ENCODE measurements at regions not wholly inside any gene's neighbourhood (a gene's known extent, or its start where the extent isn't known, plus 50 kb on each side); places are given as distances from the start of the nearest gene placed in this dataset.

DNA sequence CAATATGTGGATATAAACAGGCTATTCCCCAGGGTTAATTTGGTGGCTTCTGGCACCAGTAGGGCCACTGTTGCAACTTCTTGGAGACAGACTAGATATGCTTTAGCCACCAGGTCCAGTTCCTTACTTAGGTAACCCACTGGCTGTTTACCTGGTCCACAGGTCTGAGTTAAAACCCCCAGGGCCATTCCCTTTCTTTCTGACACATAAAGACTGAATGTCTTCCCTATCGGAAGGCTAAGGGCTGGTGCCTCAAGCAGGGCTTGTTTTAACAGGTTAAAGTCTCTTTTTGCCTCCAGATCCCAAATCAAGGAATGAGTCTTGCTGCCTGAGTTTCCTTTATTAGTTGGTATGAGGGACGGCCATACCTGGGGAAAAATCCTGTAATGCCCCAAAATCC is 1052.7 kb upstream of the CNTN5 start:
- Histone ChIP-seq H3K27ac (no peak overlapping the region), H3K4me3 (no peak overlapping the region), H3K27me3 (no peaks in the 10 kb centered on the region), H3K4me1 (no peaks in the 10 kb centered on the region), H3K36me3 (no peaks in the 10 kb centered on the region), H3K9me3 (no peaks in the 10 kb centered on the region)
- DNase-seq, result no peak
- TF ChIP-seq, protein P1, sequence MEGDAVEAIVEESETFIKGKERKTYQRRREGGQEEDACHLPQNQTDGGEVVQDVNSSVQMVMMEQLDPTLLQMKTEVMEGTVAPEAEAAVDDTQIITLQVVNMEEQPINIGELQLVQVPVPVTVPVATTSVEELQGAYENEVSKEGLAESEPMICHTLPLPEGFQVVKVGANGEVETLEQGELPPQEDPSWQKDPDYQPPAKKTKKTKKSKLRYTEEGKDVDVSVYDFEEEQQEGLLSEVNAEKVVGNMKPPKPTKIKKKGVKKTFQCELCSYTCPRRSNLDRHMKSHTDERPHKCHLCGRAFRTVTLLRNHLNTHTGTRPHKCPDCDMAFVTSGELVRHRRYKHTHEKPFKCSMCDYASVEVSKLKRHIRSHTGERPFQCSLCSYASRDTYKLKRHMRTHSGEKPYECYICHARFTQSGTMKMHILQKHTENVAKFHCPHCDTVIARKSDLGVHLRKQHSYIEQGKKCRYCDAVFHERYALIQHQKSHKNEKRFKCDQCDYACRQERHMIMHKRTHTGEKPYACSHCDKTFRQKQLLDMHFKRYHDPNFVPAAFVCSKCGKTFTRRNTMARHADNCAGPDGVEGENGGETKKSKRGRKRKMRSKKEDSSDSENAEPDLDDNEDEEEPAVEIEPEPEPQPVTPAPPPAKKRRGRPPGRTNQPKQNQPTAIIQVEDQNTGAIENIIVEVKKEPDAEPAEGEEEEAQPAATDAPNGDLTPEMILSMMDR (IDR thresholded peaks at IDR 0.05), result no peak
- ATAC-seq, result no peak
- intact Hi-C loops (cut with DNase I), result no loop called here

DNA sequence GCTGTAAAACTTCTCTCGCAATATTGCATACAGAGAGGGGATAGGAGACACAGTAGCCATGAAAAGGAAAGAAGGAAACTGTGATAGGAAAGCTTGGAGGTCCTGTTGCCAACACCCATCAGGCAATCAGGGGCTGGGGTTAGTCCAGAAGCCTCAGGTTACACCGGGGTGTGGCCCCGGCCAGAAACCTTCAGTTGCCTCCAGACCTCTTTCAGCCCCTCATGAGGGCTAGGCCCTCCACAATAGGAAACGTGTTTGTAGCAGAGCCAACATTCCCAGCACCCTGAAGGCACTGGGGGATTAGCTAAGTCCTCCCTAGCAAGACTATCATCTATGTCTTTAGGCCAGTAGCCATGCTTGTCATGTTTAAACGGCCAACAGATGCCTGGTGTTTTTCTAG is 1048.0 kb upstream of the CNTN5 start:
- Histone ChIP-seq H3K9me3 (no peaks in the 10 kb centered on the region), H3K4me1 (no peaks in the 10 kb centered on the region), H3K4me3 (no peak overlapping the region), H3K36me3 (no peaks in the 10 kb centered on the region), H3K27ac (no peak overlapping the region), H3K27me3 (no peaks in the 10 kb centered on the region)
- DNase-seq (no peak), ATAC-seq (no peak)
- intact Hi-C loops (cut with DNase I), result no loop called here
- TF ChIP-seq, protein P1 (IDR thresholded peaks at IDR 0.05), result no peak

- H3K27me3 ChIP-seq, result no peaks in the 10 kb centered on the region
- H3K4me3 ChIP-seq, result no peak overlapping the region
- intact Hi-C loops (cut with DNase I), result no loop called here
- H3K4me1 ChIP-seq, result no peaks in the 10 kb centered on the region
- ATAC-seq, result no peak
- TF ChIP-seq, protein P1 (IDR thresholded peaks at IDR 0.05), result no peak
- no peak overlapping the region for H3K27ac ChIP-seq
- H3K9me3 ChIP-seq, result no peaks in the 10 kb centered on the region
- H3K36me3 ChIP-seq, result no peaks in the 10 kb centered on the region
- DNase-seq, result no peak
Measured at GRCh38 chr11:97973352-97973857, 1047.3 kb upstream of the CNTN5 start.

- no peak for ATAC-seq
- no peak overlapping the region for H3K27ac ChIP-seq
- H3K4me1 ChIP-seq, result no peaks in the 10 kb centered on the region
- DNase-seq, result no peak
- no peaks in the 10 kb centered on the region for H3K36me3 ChIP-seq
- intact Hi-C loops (cut with DNase I), result no loop called here
- no peaks in the 10 kb centered on the region for H3K27me3 ChIP-seq
- TF ChIP-seq, protein P1 (IDR thresholded peaks at IDR 0.05), result no peak
- no peak overlapping the region for H3K4me3 ChIP-seq
- H3K9me3 ChIP-seq, result no peaks in the 10 kb centered on the region
Measured at GRCh38 chr11:97974798-97975498, 1045.8 kb upstream of the CNTN5 start.

- no peaks in the 10 kb centered on the region for H3K9me3 ChIP-seq
- TF ChIP-seq, protein P1 (IDR thresholded peaks at IDR 0.05), result no peak
- no peak overlapping the region for H3K4me3 ChIP-seq
- ATAC-seq (no peak), DNase-seq (no peak)
- no peaks in the 10 kb centered on the region for H3K36me3 ChIP-seq
- H3K27me3 ChIP-seq, result no peaks in the 10 kb centered on the region
- no peak overlapping the region for H3K27ac ChIP-seq
- no peaks in the 10 kb centered on the region for H3K4me1 ChIP-seq
- intact Hi-C loops (cut with DNase I), result no loop called here
Measured at GRCh38 chr11:97977726-97978125, 1043.0 kb upstream of the CNTN5 start.

Measured in upper lobe of right lung (tissue), 1 donor.